ENCODE measurements at regions not wholly inside any gene's neighbourhood (a gene's known extent, or its start where the extent isn't known, plus 50 kb on each side); places are given as distances from the start of the nearest gene placed in this dataset.

DNA sequence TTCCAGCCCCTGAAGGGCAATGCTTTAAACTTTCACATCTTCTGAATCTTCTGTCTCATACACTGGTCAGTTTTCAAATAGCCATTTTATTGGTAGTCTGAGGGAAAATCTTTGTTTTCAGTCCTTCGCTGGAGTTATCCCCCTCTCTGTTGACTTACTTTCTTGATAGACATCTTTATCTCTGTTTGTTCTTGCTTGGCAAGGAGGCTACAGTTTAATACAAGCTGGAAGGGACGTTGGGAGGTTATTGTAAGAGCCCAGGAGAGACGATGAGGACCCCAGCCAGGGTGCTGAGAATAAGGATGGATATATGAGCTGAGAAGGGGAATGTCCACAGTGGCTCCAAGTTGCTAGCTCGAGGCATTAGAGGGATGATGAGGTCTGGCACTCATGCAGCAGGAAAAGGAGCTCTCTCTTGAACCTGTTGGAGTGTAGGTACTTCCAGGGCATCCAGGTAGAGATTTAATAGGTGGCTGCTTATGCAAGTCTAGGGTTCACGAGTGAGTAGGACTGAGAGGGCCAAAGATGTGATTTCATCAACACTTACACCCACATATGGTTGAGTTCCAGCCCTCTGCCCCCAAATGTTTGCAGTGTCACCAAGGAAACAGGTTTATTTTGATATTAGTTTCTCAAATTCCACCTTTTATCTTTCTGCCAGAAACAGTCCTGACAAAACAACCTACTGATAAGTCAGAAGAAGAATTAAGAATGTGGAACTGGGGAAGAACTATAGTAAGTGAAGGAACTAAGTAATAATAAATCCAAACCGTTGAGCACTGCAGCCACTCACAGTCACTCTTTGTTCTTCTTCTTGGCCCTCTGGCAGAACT is 237.3 kb upstream of the PROX1 start:
- Mint-ChIP-seq H3K27ac (no peak overlapping the region), H3K4me3 (no peak overlapping the region), H3K36me3 (no peaks in the 10 kb centered on the region), H3K9me3 (no peaks in the 10 kb centered on the region), H3K27me3 (ENCODE audit: insufficient read depth, low read depth) (peaks cover 3% of the 10 kb centered on the region), H3K4me1 (no peaks in the 10 kb centered on the region)
- Histone ChIP-seq H3F3A (ENCODE audit: low read depth) (no peaks in the 10 kb centered on the region), H3K4me1 (peaks cover under 1% of the 10 kb centered on the region), H3K4me3 (no peak overlapping the region), H3K36me3 (no peaks in the 10 kb centered on the region), H4K20me1 (ENCODE audit: low read depth) (no peaks in the 10 kb centered on the region), H2AFZ (replicated peaks) (no peak overlapping the region), H3K27ac (no peak overlapping the region), H3K4me2 (no peak overlapping the region), H3K9me3 (ENCODE audit: low read depth) (no peaks in the 10 kb centered on the region), H3K27me3 (no peaks in the 10 kb centered on the region), H3K79me2 (ENCODE audit: low read depth) (no peaks in the 10 kb centered on the region), H3K9ac (no peak overlapping the region)
- TF ChIP-seq, protein P1, sequence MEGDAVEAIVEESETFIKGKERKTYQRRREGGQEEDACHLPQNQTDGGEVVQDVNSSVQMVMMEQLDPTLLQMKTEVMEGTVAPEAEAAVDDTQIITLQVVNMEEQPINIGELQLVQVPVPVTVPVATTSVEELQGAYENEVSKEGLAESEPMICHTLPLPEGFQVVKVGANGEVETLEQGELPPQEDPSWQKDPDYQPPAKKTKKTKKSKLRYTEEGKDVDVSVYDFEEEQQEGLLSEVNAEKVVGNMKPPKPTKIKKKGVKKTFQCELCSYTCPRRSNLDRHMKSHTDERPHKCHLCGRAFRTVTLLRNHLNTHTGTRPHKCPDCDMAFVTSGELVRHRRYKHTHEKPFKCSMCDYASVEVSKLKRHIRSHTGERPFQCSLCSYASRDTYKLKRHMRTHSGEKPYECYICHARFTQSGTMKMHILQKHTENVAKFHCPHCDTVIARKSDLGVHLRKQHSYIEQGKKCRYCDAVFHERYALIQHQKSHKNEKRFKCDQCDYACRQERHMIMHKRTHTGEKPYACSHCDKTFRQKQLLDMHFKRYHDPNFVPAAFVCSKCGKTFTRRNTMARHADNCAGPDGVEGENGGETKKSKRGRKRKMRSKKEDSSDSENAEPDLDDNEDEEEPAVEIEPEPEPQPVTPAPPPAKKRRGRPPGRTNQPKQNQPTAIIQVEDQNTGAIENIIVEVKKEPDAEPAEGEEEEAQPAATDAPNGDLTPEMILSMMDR (IDR thresholded peaks at IDR 0.05): no peak
- TF ChIP-seq EZH2phosphoT487 (IDR thresholded peaks at IDR 0.05) (no peak), EZH2 (IDR thresholded peaks at IDR 0.05) (no peak)
- DNase-seq (ENCODE audit: low spot score): no peak

DNA sequence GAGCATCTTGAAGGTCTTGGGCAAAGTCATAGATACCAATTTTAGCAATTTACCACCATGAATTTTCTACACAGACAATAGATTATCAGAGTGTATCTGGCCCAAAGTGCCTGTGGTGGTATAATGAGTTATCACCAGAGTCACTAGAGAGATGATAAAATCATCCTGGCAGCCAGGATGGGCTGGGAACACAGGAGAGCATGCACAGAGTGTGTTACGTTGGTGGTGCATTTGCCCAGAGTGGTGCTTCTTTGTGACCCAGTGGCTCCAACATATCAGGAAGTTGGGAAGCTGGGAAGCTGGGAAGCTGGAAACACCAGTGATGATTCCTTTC is 236.7 kb upstream of the PROX1 start:
- Histone ChIP-seq H3F3A (ENCODE audit: low read depth) (no peaks in the 10 kb centered on the region), H4K20me1 (ENCODE audit: low read depth) (no peaks in the 10 kb centered on the region), H2AFZ (replicated peaks) (no peak overlapping the region), H3K9me3 (ENCODE audit: low read depth) (no peaks in the 10 kb centered on the region), H3K9ac (no peak overlapping the region), H3K36me3 (no peaks in the 10 kb centered on the region), H3K27ac (no peak overlapping the region), H3K27me3 (no peaks in the 10 kb centered on the region), H3K79me2 (ENCODE audit: low read depth) (no peaks in the 10 kb centered on the region), H3K4me1 (no peaks in the 10 kb centered on the region), H3K4me2 (no peak overlapping the region), H3K4me3 (no peak overlapping the region)
- Mint-ChIP-seq H3K9me3 (peaks cover under 1% of the 10 kb centered on the region), H3K4me3 (no peak overlapping the region), H3K27ac (no peak overlapping the region), H3K36me3 (no peaks in the 10 kb centered on the region), H3K4me1 (no peaks in the 10 kb centered on the region), H3K27me3 (ENCODE audit: insufficient read depth, low read depth) (peaks cover 3% of the 10 kb centered on the region)
- no peak for DNase-seq (ENCODE audit: low spot score)
- TF ChIP-seq EZH2 (IDR thresholded peaks at IDR 0.05) (no peak), EZH2phosphoT487 (IDR thresholded peaks at IDR 0.05) (no peak)
- TF ChIP-seq, protein P1 (IDR thresholded peaks at IDR 0.05): no peak

DNA sequence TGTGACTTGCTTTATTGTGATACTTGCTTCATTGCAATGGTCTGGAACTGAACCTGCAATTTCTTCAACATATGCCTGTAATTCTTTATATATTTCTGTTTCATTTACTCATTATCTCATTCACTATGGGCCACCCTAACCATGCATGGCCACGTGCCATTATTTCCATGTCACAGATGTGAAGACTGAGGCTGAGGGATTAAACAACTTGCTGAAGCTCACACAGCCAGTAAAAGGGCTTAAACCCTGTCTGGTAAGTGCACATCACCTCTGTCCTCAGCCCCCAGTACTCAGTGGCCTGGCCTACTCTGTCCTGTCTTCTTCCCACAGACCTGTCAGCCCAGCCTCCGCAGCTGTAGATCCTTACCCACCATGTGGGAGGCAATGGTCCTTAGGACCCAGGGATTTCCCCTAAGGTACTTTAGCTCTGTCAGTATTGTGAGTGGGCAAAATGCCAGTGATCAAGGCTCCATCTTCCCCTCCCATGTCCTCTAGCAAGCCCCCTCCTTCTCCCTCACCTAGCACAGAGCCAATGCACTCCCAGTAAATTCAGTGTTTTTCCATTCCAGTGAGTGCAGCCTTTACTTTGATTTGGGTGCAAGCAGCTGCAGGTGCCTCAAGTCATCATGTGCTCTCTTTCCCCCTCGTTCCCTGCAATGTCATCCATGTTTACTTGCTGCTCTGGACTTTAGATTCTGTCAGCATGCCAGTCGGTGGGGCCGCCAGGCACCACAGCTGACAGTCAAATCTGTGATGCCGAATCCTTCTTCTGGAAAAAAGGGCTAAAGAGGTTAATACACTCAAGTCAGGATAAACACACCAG is 228.2 kb upstream of the PROX1 start:
- Mint-ChIP-seq H3K9me3 (peaks cover 2% of the 10 kb centered on the region), H3K36me3 (no peaks in the 10 kb centered on the region), H3K27me3 (ENCODE audit: insufficient read depth, low read depth) (no peaks in the 10 kb centered on the region), H3K4me1 (no peaks in the 10 kb centered on the region), H3K4me3 (no peak overlapping the region), H3K27ac (no peak overlapping the region)
- Histone ChIP-seq H3K36me3 (no peaks in the 10 kb centered on the region), H3K27ac (no peak overlapping the region), H3K4me3 (no peak overlapping the region), H3K4me2 (no peak overlapping the region), H3K9ac (no peak overlapping the region), H3K79me2 (ENCODE audit: low read depth) (no peaks in the 10 kb centered on the region), H3K27me3 (no peaks in the 10 kb centered on the region), H2AFZ (replicated peaks) (no peak overlapping the region), H3K4me1 (no peaks in the 10 kb centered on the region), H3K9me3 (ENCODE audit: low read depth) (no peaks in the 10 kb centered on the region), H3F3A (ENCODE audit: low read depth) (no peaks in the 10 kb centered on the region), H4K20me1 (ENCODE audit: low read depth) (no peaks in the 10 kb centered on the region)
- DNase-seq (ENCODE audit: low spot score): no peak
- TF ChIP-seq EZH2 (IDR thresholded peaks at IDR 0.05): no peak
- no peak for TF ChIP-seq EZH2phosphoT487 (IDR thresholded peaks at IDR 0.05)
- TF ChIP-seq, protein P1 (IDR thresholded peaks at IDR 0.05): no peak

All from neural progenitor cell (in vitro differentiated cells).